ENCODE measurements at regions not wholly inside any gene's neighbourhood (a gene's known extent, or its start where the extent isn't known, plus 50 kb on each side); places are given as distances from the start of the nearest gene placed in this dataset.

DNA sequence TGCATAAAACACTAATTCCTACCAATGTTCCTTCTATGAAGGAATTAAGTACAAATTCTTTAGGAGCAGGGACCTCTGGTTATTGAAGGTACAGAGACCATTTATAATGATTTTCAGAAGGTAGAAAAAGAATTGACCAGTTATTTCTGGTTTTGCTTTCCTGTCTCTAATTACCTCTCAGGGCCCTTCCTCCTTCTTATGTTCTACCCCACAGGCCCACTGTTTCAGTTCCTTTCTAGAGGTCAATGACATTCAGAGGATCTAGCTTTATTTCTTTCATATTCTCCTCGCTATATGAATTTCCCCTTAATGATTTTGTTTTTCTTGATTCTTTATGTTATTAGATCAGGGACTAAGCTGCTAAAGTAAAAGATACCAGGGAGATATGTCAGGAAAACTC lies 345.0 kb upstream of the SPRY2 start:
- WGBS (ENCODE audit: low lambda C conversion rate, missing lambda C conversion rate): 90% methylated on average over 1 of the region's 1 CpG
- no peaks in the 10 kb centered on the region for H3K27me3 ChIP-seq
- no peak for TF ChIP-seq EZH2phosphoT487 (IDR thresholded peaks at IDR 0.05; ENCODE audit: low read depth, severe bottlenecking, unreplicated experiment)
- H3K9me2 ChIP-seq (replicated peaks; ENCODE audit: insufficient read depth): no peaks in the 10 kb centered on the region
- no peak overlapping the region for H3K4me3 ChIP-seq
- no peak overlapping the region for H3K4me2 ChIP-seq
- no peaks in the 10 kb centered on the region for H3K4me1 ChIP-seq (ENCODE audit: insufficient read depth)
- H3K79me2 ChIP-seq: no peaks in the 10 kb centered on the region
- no peaks in the 10 kb centered on the region for H4K20me1 ChIP-seq (ENCODE audit: insufficient read depth, poor library complexity, severe bottlenecking)
- H3K36me3 ChIP-seq (replicated peaks; ENCODE audit: insufficient read depth, low read depth): no peaks in the 10 kb centered on the region
- H2AFZ ChIP-seq: no peak overlapping the region
- DNase-seq (ENCODE audit: low spot score): no peak
- H3K27ac ChIP-seq: no peak overlapping the region
- no peaks in the 10 kb centered on the region for H3K9me3 ChIP-seq (ENCODE audit: low read depth)

DNA sequence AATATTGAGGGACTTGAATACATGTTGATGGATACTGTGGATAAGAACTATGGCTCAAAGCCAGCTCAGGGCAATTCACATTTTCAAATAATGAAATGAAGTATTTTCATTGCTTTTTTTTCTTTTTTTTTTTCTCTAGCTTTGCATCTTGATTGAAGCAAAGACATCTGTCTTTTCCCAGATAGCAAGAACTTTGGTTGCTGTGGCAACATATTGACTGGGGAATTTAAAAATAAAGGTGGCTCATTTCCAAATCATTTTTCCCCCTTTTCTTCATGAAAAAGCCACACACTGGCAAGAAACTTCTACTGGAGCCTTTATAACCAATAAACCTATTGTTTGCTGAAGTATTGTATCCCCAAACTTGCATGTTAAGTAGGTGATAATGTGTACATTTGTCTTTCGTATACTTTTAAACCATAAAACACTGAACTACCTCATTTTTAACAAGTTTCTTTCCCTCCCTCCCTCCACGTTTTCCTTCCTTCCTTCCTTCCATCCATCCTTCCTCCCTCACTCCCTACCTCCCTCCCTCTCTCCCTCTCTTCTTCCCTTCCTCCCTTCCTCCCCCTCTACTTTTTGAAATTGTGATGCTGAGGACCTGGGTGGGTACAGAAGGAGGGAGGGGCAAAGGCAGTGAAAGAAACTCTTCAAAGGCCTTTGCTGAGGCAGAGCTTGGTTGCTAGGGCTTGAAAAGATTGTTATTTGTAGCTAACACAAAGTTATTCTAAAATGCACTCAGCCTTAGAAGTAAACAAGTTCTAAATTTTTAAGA lies 343.5 kb upstream of the SPRY2 start:
- DNase-seq (ENCODE audit: low spot score): no peak
- WGBS (ENCODE audit: low lambda C conversion rate, missing lambda C conversion rate): 40% methylated on average over 1 of the region's 2 CpGs
- H3K4me2 ChIP-seq: no peak overlapping the region
- H3K9me2 ChIP-seq (replicated peaks; ENCODE audit: insufficient read depth): no peaks in the 10 kb centered on the region
- no peaks in the 10 kb centered on the region for H4K20me1 ChIP-seq (ENCODE audit: insufficient read depth, poor library complexity, severe bottlenecking)
- H3K9me3 ChIP-seq (ENCODE audit: low read depth): no peaks in the 10 kb centered on the region
- no peak overlapping the region for H2AFZ ChIP-seq
- no peak overlapping the region for H3K4me3 ChIP-seq
- H3K79me2 ChIP-seq: no peaks in the 10 kb centered on the region
- no peaks in the 10 kb centered on the region for H3K36me3 ChIP-seq (replicated peaks; ENCODE audit: insufficient read depth, low read depth)
- H3K4me1 ChIP-seq (ENCODE audit: insufficient read depth): no peaks in the 10 kb centered on the region
- TF ChIP-seq CTCF (IDR thresholded peaks at IDR 0.05; ENCODE audit: poor library complexity): no peak
- no peak for TF ChIP-seq EZH2 (IDR thresholded peaks at IDR 0.05; ENCODE audit: borderline replicate concordance)
- no peak overlapping the region for H3K27ac ChIP-seq
- no peaks in the 10 kb centered on the region for H3K27me3 ChIP-seq

DNA sequence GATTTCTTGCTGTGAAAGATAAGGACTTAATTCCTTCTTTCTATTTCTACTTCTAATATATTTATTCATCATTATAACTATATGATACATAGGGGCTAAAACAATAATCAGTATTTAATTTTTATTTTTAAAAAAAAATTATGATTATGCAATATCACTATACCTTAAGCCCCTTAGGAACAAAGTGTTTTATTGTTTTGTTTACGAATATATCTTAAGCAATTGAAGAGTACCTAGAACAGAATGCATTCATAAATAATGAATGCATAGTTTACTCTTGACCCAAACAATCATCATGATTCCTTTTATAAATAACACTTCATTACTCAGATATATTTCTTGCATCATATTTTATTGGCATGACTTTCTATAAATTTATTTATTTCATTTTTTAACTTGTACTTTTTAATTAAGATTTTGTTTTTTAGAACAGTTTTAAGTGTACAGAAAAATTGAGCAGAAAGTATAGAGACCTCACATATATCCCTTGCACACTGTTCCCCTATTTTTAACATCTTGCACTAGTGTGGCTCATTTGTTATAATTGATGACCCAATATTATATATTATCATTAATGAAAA lies 339.9 kb upstream of the SPRY2 start:
- Histone ChIP-seq H4K20me1 (ENCODE audit: insufficient read depth, poor library complexity, severe bottlenecking) (no peaks in the 10 kb centered on the region), H3K4me1 (ENCODE audit: insufficient read depth) (no peaks in the 10 kb centered on the region), H3K9me2 (replicated peaks; ENCODE audit: insufficient read depth) (no peaks in the 10 kb centered on the region), H2AFZ (no peak overlapping the region), H3K27me3 (no peaks in the 10 kb centered on the region), H3K27ac (no peak overlapping the region), H3K79me2 (no peaks in the 10 kb centered on the region), H3K4me2 (no peak overlapping the region), H3K9me3 (ENCODE audit: low read depth) (no peaks in the 10 kb centered on the region), H3K4me3 (no peak overlapping the region), H3K36me3 (replicated peaks; ENCODE audit: insufficient read depth, low read depth) (no peaks in the 10 kb centered on the region)
- no peak for DNase-seq (ENCODE audit: low spot score)
- WGBS (ENCODE audit: low lambda C conversion rate, missing lambda C conversion rate): 100% methylated on average over 1 of the region's 1 CpG
- no peak for TF ChIP-seq EZH2phosphoT487 (IDR thresholded peaks at IDR 0.05; ENCODE audit: low read depth, severe bottlenecking, unreplicated experiment)
- TF ChIP-seq EZH2 (IDR thresholded peaks at IDR 0.05; ENCODE audit: borderline replicate concordance): no peak
- TF ChIP-seq CTCF (IDR thresholded peaks at IDR 0.05; ENCODE audit: poor library complexity): no peak

- Histone ChIP-seq H3K27ac (no peak overlapping the region), H3K4me2 (no peak overlapping the region), H3K4me3 (no peak overlapping the region), H3K4me1 (ENCODE audit: insufficient read depth) (no peaks in the 10 kb centered on the region), H3K9me2 (replicated peaks; ENCODE audit: insufficient read depth) (no peaks in the 10 kb centered on the region), H3K27me3 (no peaks in the 10 kb centered on the region), H3K36me3 (replicated peaks; ENCODE audit: insufficient read depth, low read depth) (no peaks in the 10 kb centered on the region), H4K20me1 (ENCODE audit: insufficient read depth, poor library complexity, severe bottlenecking) (no peaks in the 10 kb centered on the region), H2AFZ (no peak overlapping the region), H3K79me2 (no peaks in the 10 kb centered on the region), H3K9me3 (ENCODE audit: low read depth) (no peaks in the 10 kb centered on the region)
- TF ChIP-seq EZH2phosphoT487 (IDR thresholded peaks at IDR 0.05; ENCODE audit: low read depth, severe bottlenecking, unreplicated experiment) (no peak), CTCF (IDR thresholded peaks at IDR 0.05; ENCODE audit: poor library complexity) (no peak), EZH2 (IDR thresholded peaks at IDR 0.05; ENCODE audit: borderline replicate concordance) (no peak)
- 90% methylated on average over 1 of the region's 1 CpG for WGBS (ENCODE audit: low lambda C conversion rate, missing lambda C conversion rate)
- no peak for DNase-seq (ENCODE audit: low spot score)
Measured at GRCh38 chr13:80679423-80679822, 338.5 kb upstream of the SPRY2 start.

Measured in hepatocyte (in vitro differentiated cells).